ENCODE measurements at regions not wholly inside any gene's neighbourhood (a gene's known extent, or its start where the extent isn't known, plus 50 kb on each side); places are given as distances from the start of the nearest gene placed in this dataset.

GRCh38 chr12:114913871-114914801 is 230.2 kb upstream of the TBX3 start:
- DNase-seq = no peak

GRCh38 chr12:114912811-114913210 is 228.8 kb upstream of the TBX3 start:
- no peak for DNase-seq

- no peak for DNase-seq
These were observed 227.2 kb upstream of the TBX3 start for GRCh38 chr12:114911196-114911595.

DNA sequence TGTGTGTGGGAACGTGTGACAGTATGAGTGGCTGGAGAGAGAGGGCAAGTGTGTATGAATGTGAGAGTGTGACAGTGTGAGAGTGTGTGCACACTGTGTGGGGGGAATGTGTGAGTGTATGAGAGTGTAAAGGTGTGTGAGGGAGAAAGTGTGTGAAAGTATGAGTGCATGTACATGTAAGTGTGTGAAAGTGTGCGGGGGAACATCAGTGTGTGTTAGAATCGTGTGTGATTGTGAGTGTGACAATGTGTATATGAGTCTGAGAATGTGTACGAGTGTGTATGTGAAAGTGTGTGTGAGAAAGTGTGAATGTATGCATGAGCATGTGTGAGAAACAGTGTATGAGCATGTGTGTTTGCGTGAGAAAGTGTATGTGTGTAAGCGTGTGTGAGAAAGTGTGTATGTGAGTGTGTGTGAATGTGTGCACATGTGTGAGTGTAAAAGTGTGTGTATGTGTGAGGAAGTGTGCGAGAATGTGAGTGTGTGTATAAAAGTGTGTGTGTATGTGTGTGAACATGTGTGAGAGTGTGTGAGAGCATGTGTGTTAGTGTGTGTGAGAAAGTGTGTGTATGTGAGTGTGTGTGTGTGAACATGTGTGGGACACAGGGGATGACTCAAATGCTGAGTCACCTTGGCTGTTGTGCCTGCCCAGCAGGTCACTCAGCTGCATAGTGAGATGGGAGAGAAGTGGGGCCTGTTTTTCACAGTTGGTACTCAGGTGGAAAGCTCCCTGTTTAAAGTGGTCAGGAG is 220.5 kb upstream of the TBX3 start:
- DNase-seq = no peak

- DNase-seq = no peak
These were observed 219.2 kb upstream of the TBX3 start for GRCh38 chr12:114903083-114903691.

GRCh38 chr12:114902665-114903064 is 218.7 kb upstream of the TBX3 start:
- DNase-seq = no peak

GRCh38 chr12:114901316-114901715 is 217.3 kb upstream of the TBX3 start:
- no peak for DNase-seq

GRCh38 chr12:114898159-114898558 is 214.2 kb upstream of the TBX3 start:
- no peak for DNase-seq

GRCh38 chr12:114895827-114896226 is 211.9 kb upstream of the TBX3 start:
- DNase-seq = no peak

- no peak for DNase-seq
These were observed 211.1 kb upstream of the TBX3 start for GRCh38 chr12:114895081-114895480.

DNA sequence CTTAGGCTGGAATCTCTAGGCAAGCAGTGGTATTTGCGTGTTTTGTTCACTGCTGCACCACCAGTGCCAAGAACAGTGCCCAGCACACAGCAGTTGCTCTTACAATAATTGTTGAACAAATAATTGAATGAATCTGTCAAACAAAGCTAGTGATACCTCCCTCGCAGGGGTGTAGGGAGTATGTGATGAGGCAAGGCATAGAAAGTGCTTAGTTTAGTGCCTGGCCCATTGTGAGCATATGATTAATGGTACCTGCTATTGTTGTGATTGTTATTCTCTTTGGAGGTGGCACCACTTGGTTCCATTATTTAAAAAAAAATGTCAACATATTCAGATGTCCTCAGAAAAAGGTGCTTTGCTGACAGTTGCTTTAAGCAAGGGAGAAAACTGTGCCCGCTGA is 210.1 kb upstream of the TBX3 start:
- DNase-seq = no peak

GRCh38 chr12:114888928-114889584 is 205.1 kb upstream of the TBX3 start:
- DNase-seq = no peak

GRCh38 chr12:114888448-114888847 is 204.5 kb upstream of the TBX3 start:
- DNase-seq = no peak

DNA sequence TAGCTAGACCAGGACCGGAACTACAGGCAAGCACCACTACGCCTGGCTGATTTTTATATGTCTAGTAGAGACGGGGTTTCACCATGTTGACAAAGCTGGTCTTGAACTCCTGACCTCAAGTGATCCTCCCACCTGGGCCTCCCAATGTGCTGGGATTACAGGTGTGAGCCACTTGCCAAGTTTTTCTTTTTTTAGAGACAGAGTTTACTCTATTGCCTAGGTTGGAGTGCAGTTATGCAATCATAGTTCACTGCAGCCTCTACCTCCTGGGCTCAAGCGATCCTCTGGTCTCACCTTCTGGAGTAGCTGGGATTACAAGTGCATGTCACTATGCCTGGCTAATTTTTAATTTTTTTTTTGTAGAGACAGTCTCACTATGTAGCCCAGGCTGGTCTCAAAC is 201.5 kb upstream of the TBX3 start:
- DNase-seq = no peak

DNA sequence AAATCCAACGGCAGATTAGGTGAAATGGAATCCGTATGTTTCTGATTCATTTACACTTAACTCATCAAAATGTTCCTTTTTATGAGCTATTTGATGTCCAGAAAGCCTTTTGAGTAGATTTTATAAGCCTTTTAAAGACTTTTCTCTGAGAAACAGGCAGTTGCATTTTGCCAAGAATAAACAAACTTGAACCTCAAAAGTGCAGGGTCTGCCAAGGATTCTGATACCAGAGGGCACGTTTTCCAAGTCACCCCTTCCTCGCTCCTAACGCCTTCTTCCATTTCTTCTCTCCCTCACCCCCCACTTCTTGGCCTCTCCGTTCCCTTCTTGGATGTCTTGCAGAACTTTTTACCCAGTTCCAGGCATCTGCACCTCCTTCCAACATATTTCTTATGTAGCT is 200.6 kb upstream of the TBX3 start:
- DNase-seq = no peak

DNA sequence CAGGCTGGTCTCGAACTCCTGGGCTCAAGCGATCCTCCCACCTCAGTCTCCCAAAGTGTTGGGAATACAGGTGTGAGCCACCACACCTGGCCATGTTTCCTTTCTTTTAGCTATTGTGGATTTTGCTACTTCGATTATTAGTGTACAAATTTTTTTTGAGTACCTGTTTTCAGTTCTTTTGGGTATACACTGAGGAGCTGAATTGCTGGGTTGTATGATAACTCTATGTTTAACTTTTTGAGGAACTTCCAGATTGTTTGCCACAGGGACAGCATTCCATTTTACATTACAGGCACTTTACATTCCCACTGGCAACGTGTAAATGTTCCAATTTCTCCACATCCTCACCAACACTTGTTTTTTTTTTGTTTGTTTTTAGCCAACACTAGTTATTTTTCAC is 198.1 kb upstream of the TBX3 start:
- DNase-seq = no peak

DNA sequence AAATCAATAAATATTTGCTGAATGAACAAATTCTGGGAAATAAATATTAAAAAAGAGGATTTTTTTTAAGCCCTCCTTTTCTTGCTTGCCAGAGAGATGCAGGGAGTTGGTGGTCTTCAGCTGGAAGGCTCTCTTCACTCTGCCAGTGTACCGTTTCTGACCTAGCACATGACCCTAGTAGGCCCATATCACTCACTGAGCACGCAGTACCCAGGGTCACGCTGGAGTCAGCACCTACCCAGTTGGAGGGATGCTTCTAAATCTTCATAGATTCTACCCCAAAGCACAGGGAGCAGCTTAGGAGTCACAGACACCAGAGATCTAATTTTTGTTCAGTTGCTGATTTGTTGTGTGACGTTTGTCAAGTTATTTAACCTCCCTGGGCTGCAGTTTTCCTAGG is 195.4 kb upstream of the TBX3 start:
- DNase-seq = no peak

DNA sequence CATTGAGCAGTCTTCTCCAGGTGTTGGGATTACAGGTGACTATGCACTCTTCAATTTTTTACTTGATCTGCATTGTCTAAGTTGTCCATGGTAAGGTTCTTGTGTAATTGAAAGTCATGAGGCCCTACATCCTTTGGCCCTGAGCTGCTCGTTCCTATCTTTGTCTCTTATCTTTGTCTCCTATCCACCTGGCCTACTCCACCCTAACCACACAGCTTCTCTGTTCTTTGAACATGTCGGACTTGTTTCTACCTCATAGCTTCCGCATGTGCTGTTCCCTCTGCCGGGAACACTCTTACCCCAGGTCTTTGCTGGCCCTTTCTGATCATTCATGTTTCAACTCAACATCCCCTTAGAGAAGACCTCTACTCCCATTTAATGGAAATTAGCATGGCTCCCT is 194.8 kb upstream of the TBX3 start:
- no peak for DNase-seq

DNA sequence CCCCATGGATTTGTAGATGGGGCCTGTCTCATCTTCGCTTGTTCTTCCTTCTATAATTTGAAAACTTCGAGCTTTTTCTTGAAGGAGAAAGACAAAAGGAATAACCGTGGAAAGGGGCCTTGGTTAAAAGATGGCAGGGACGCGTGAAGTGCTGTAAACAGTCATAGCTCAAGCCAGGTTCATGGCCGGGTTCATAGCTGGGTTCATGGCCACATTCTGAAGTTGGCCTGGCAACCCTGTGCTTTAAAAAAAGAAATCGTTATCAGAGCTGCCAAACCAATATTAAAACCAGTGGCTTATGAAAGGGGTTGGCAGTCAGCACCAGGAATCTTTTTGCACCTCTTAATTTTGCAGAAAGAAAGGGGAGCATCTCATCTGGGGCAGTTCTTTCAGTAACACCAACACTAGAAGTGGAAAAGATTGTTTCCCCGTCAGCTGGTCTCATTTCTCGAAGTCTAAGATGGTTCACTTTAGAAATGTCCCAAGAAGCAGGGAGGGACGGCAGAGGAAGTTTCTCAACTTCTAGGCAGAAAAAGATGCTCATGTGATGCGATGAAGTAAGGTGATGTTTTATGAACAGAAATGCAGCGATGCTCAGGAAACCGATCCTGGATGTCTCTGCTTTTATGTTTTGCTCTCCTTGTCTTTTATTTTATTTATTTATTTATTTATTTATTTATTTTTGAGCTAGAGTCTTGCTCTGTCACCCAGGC is 193.1 kb upstream of the TBX3 start:
- no peak for DNase-seq

DNA sequence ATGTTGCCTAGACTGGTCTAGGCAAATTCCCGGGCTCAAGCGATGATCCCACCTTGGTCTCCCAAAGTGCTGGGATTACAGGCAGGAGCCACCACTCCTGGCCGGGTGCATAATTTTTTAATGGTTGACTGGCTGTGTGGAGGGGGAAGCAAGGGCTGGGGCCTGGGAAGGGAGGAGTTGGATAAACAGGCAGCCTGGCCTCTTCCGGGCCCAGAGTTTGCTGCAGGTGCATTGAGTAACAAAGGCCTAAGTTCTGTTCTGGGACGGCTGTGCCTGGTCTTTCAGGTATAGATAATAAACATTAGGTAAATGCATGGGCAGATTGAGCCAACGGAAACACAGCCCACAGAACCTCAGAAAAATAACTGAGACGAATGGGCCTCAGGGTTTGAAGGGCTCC is 191.3 kb upstream of the TBX3 start:
- DNase-seq = no peak

GRCh38 chr12:114873656-114874055 is 189.7 kb upstream of the TBX3 start:
- DNase-seq = no peak

DNA sequence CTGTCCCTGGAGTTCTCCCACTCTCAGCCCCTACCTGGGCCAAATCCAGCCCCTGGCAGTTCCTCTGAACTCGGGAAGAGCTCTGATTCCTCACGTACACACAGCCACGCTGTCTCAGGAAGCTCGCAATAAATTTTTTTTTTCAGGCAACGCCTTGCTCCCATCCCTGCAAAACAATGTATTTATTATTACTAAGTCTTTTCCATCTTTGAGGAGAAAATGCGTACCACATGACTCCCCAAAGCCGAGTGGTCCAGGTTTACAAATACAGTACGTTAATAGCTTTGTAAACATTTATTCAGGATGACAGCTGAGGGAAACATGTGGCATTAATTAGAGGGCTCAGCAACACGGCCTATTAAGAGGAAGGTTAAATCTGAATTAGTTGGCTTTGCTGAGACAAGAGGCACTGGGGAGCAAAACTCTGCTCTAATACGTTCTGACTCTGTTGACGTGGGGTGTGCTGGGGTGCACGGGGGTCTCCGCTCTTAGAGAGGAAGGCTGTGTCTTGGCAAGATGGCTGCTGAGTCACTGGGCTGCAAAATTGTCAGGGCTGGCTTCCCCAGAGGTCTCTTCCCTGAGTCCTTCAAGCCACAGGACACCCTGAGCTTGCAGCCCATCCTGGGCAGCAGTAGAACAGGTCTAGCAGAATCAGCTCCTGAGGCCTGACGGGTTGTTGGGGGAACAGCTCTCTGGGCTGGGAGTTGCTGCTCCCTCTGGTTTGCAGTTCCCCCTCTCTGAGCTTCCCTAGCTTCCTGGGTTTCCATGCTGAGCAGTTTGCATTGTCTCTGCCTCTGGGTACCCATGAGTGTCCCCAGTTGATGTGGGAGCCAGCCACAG is 185.2 kb upstream of the TBX3 start:
- no peak for DNase-seq

All from activated CD4-positive, alpha-beta T cell treated with anti-CD3 and anti-CD28 coated beads, Interleukin-2, amount 50 U/mL, for 16 hours (primary cell).